H9 (cell line): ENCODE measurements at regions not wholly inside any gene's neighbourhood (a gene's known extent, or its start where the extent isn't known, plus 50 kb on each side); places are given as distances from the start of the nearest gene placed in this dataset.

Experiments
- DNase-seq: peaks from one replicate; pipeline ENCODE4 v3.0.0-alpha.2; 2017
- H2AFZ ChIP-seq: one replicate; pipeline ENCODE4 v1.6.1; 2013; ENCODE audit warnings: mild to moderate bottlenecking, low read length, control low read depth, moderate library complexity
- H2AK5ac ChIP-seq: 2 replicates; pipeline ENCODE4 v1.6.1; 2013; ENCODE audit warnings: low read length, control low read depth, mixed read lengths; ENCODE audit not compliant: insufficient read length
- H2BK120ac ChIP-seq: one replicate; pipeline ENCODE4 v1.6.1; 2013; ENCODE audit warnings: low read depth, mild to moderate bottlenecking, low read length, control low read depth, inconsistent platforms; ENCODE audit not compliant: poor library complexity, severe bottlenecking
- H2BK12ac ChIP-seq: 2 replicates; pipeline ENCODE4 v1.6.1; 2013; ENCODE audit warnings: low read length, control low read depth, mixed read lengths, low read depth; ENCODE audit not compliant: insufficient read length
- H2BK15ac ChIP-seq: 2 replicates; pipeline ENCODE4 v1.6.1; 2013; ENCODE audit warnings: low read depth, low read length, control low read depth
- H2BK20ac ChIP-seq: one replicate; pipeline ENCODE4 v1.6.1; 2013; ENCODE audit warnings: low read depth, mild to moderate bottlenecking, low read length, control low read depth, inconsistent platforms; ENCODE audit not compliant: poor library complexity, severe bottlenecking
- H2BK5ac ChIP-seq: 2 replicates; pipeline ENCODE4 v1.6.1; 2013; ENCODE audit warnings: low read length, control low read depth, mixed read lengths; ENCODE audit not compliant: insufficient read length
- H3K14ac ChIP-seq: 2 replicates; pipeline ENCODE4 v1.6.1; 2013; ENCODE audit warnings: low read length, control low read depth; ENCODE audit not compliant: insufficient read depth
- H3K18ac ChIP-seq: 2 replicates; pipeline ENCODE4 v1.6.1; 2013; ENCODE audit warnings: low read depth, mild to moderate bottlenecking, mixed read lengths, low read length, control low read depth; ENCODE audit not compliant: insufficient read length
- H3K23ac ChIP-seq: 2 replicates; pipeline ENCODE4 v1.6.1; 2013; ENCODE audit warnings: low read length, control low read depth, mixed read lengths, low read depth; ENCODE audit not compliant: insufficient read length
- H3K23me2 ChIP-seq: 2 replicates; pipeline ENCODE4 v1.6.1; 2013; ENCODE audit warnings: low read depth, mild to moderate bottlenecking, mixed read lengths, low read length, control low read depth; ENCODE audit not compliant: insufficient read length, poor library complexity, severe bottlenecking
- H3K27ac ChIP-seq: 2 replicates; pipeline ENCODE4 v1.5.1; 2013; ENCODE audit warnings: low read length, control low read depth, mixed read lengths, low read depth; ENCODE audit not compliant: insufficient read length
- H3K27me3 ChIP-seq: 2 replicates; pipeline ENCODE4 v1.6.1; 2013; ENCODE audit warnings: low read length, control low read depth, inconsistent platforms; ENCODE audit not compliant: insufficient read depth
- H3K4ac ChIP-seq: 2 replicates; pipeline ENCODE4 v1.6.1; 2013; ENCODE audit warnings: low read depth, mild to moderate bottlenecking, control low read depth, inconsistent platforms, low read length, moderate library complexity
- H3K4me1 ChIP-seq: 2 replicates; pipeline ENCODE4 v1.6.1; 2013; ENCODE audit warnings: low read length, control low read depth, inconsistent platforms; ENCODE audit not compliant: insufficient read depth
- H3K4me2 ChIP-seq: 2 replicates; pipeline ENCODE4 v1.6.1; 2013; ENCODE audit warnings: low read length, control low read depth, mixed read lengths; ENCODE audit not compliant: insufficient read length, insufficient read depth
- H3K56ac ChIP-seq: 2 replicates; pipeline ENCODE4 v1.6.1; 2013; ENCODE audit warnings: low read depth, mild to moderate bottlenecking, mixed read lengths, low read length, control low read depth; ENCODE audit not compliant: insufficient read length
- H3K79me1 ChIP-seq: 2 replicates; pipeline ENCODE4 v1.6.1; 2013; ENCODE audit warnings: low read depth, mild to moderate bottlenecking, moderate library complexity, low read length, control low read depth, inconsistent platforms; ENCODE audit not compliant: insufficient read depth, poor library complexity, severe bottlenecking
- H3K79me2 ChIP-seq: 2 replicates; pipeline ENCODE4 v1.6.1; 2013; ENCODE audit warnings: low read length, control low read depth, inconsistent platforms; ENCODE audit not compliant: insufficient read depth
- H3K9ac ChIP-seq: 2 replicates; pipeline ENCODE4 v1.6.1; 2013; ENCODE audit warnings: low read length, control low read depth, mixed read lengths; ENCODE audit not compliant: insufficient read length; ENCODE audit errors: extremely low read depth
- H3K9me3 ChIP-seq: one replicate; pipeline ENCODE4 v1.6.1; 2013; ENCODE audit warnings: low read depth, low read length, inconsistent platforms; ENCODE audit not compliant: control insufficient read depth
- H3T11ph ChIP-seq: one replicate; pipeline ENCODE4 v1.6.1; 2013; ENCODE audit warnings: mild to moderate bottlenecking, low read length, control low read depth, inconsistent platforms
- H4K20me1 ChIP-seq: one replicate; pipeline ENCODE4 v1.6.1; 2013; ENCODE audit not compliant: control insufficient read depth, insufficient read length, insufficient read depth
- H4K5ac ChIP-seq: 2 replicates; pipeline ENCODE4 v1.6.1; 2013; ENCODE audit warnings: low read depth, mild to moderate bottlenecking, mixed read lengths, low read length, control low read depth; ENCODE audit not compliant: insufficient read length
- H4K8ac ChIP-seq: replicated peaks from 2 replicates; pipeline ENCODE4 v1.6.1; 2013; ENCODE audit warnings: low read length, control low read depth, mixed read lengths, low read depth; ENCODE audit not compliant: insufficient read length
- H4K91ac ChIP-seq: 2 replicates; pipeline ENCODE4 v1.6.1; 2013; ENCODE audit warnings: low read depth, mild to moderate bottlenecking, moderate library complexity, mixed read lengths, low read length, control low read depth; ENCODE audit not compliant: insufficient read length
- H3K27ac Mint-ChIP-seq, 3 experiments: 2 replicates in 2 of 3; 3 replicates in 1 of 3; pipeline ENCODE4 v1.8.0; 2020 to 2021; ENCODE audit warnings: mixed read lengths in 3 of 3, mild to moderate bottlenecking in 1 of 3, moderate library complexity in 1 of 3
- H3K27me3 Mint-ChIP-seq: 2 replicates; pipeline ENCODE4 v1.8.0; 2021; ENCODE audit warnings: low read depth, mild to moderate bottlenecking, moderate library complexity, mixed read lengths
- H3K36me3 Mint-ChIP-seq, 3 experiments: 2 replicates in 2 of 3; 3 replicates in 1 of 3; pipeline ENCODE4 v1.8.0; 2020 to 2021; ENCODE audit warnings: low read depth in 3 of 3, mixed read lengths in 3 of 3; ENCODE audit not compliant: insufficient read depth in 1 of 3
- H3K4me1 Mint-ChIP-seq, 2 experiments: 2 replicates each; pipeline ENCODE4 v1.8.0; 2020; ENCODE audit warnings: mixed read lengths in 2 of 2
- H3K4me3 Mint-ChIP-seq, 2 experiments: 2 replicates in 1 of 2; 3 replicates in 1 of 2; pipeline ENCODE4 v1.8.0; 2020 to 2021; ENCODE audit warnings: mild to moderate bottlenecking in 2 of 2, mixed read lengths in 2 of 2, moderate library complexity in 1 of 2
- H3K9me3 Mint-ChIP-seq, 2 experiments: 2 replicates in 1 of 2; 3 replicates in 1 of 2; pipeline ENCODE4 v1.8.0; 2020; ENCODE audit warnings: mild to moderate bottlenecking in 2 of 2, mixed read lengths in 2 of 2, moderate library complexity in 1 of 2
- WGBS: extraction: QIAGEN DNeasy Blood & Tissue Kit; methylation state at CpG from one replicate; pipeline ENCODE4 v1.1.7; 2013; ENCODE audit warnings: missing lambda C conversion rate, low lambda C conversion rate, mixed read lengths; ENCODE audit not compliant: insufficient read length; ENCODE audit errors: extremely low coverage; 5-methylcytosine and 5-hydroxymethylcytosine counted together
- TF ChIP-seq, protein P1 (sequence below): fragments of 200-600 bp; sonication (generic); conservative IDR thresholded peaks from 3 replicates; pipeline ENCODE4 v1.8.0; 2021; ENCODE audit warnings: antibody characterized with exemption, mild to moderate bottlenecking

DNA sequence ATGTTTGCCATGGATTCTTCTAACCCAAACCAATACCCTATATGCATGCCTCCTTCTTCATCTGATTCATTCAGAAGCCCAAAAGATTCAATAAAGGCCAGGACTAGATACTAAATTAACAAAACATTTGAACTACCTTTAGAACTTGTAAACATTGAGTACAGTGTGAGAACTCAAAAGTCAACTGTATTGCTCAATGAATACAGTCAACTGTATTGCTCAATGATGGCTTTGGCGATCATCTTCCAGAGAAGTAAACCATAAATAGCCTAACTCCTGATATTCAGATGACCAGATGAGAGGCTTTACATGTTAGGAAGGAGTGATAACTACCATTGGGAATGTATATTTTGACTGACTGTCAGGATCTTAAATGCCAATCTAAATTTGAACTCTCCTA lies 206.5 kb upstream of the ITGA4 start:
- no peak overlapping the region for H4K8ac ChIP-seq
- H3K9me3 ChIP-seq: no peaks in the 10 kb centered on the region
- no peaks in the 10 kb centered on the region for H3K4me1 ChIP-seq
- no peak overlapping the region for H3K14ac ChIP-seq
- no peaks in the 10 kb centered on the region for H3K79me1 ChIP-seq
- H2BK5ac ChIP-seq: no peak overlapping the region
- no peak overlapping the region for H4K5ac ChIP-seq
- H2BK12ac ChIP-seq: no peak overlapping the region
- no peaks in the 10 kb centered on the region for H4K20me1 ChIP-seq
- DNase-seq: no peak
- no peak overlapping the region for H2BK20ac ChIP-seq
- H3K27ac Mint-ChIP-seq: no peak overlapping the region
- no peaks in the 10 kb centered on the region for H3K4me1 Mint-ChIP-seq
- H3K4me2 ChIP-seq: no peak overlapping the region
- no peak overlapping the region for H2AK5ac ChIP-seq
- no peak overlapping the region for H3T11ph ChIP-seq
- no peaks in the 10 kb centered on the region for H3K79me2 ChIP-seq
- TF ChIP-seq, protein P1, sequence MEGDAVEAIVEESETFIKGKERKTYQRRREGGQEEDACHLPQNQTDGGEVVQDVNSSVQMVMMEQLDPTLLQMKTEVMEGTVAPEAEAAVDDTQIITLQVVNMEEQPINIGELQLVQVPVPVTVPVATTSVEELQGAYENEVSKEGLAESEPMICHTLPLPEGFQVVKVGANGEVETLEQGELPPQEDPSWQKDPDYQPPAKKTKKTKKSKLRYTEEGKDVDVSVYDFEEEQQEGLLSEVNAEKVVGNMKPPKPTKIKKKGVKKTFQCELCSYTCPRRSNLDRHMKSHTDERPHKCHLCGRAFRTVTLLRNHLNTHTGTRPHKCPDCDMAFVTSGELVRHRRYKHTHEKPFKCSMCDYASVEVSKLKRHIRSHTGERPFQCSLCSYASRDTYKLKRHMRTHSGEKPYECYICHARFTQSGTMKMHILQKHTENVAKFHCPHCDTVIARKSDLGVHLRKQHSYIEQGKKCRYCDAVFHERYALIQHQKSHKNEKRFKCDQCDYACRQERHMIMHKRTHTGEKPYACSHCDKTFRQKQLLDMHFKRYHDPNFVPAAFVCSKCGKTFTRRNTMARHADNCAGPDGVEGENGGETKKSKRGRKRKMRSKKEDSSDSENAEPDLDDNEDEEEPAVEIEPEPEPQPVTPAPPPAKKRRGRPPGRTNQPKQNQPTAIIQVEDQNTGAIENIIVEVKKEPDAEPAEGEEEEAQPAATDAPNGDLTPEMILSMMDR: no peak
- H3K56ac ChIP-seq: no peak overlapping the region
- H3K9me3 Mint-ChIP-seq: no peaks in the 10 kb centered on the region
- no peak overlapping the region for H3K4me3 Mint-ChIP-seq
- H3K9ac ChIP-seq: no peak overlapping the region
- H3K27ac ChIP-seq: no peak overlapping the region
- H3K27me3 ChIP-seq: no peaks in the 10 kb centered on the region
- H3K36me3 Mint-ChIP-seq: no peaks in the 10 kb centered on the region
- no peak overlapping the region for H2AFZ ChIP-seq
- no peak overlapping the region for H3K23ac ChIP-seq
- no peaks in the 10 kb centered on the region for H3K27me3 Mint-ChIP-seq
- H4K91ac ChIP-seq: no peak overlapping the region
- H2BK15ac ChIP-seq: no peak overlapping the region
- no peak overlapping the region for H2BK120ac ChIP-seq
- H3K18ac ChIP-seq: no peak overlapping the region
- WGBS: no CpG with 5 or more reads among the region's 1 CpG
- H3K4ac ChIP-seq: no peak overlapping the region
- no peaks in the 10 kb centered on the region for H3K23me2 ChIP-seq
